ENCODE measurements at regions not wholly inside any gene's neighbourhood (a gene's known extent, or its start where the extent isn't known, plus 50 kb on each side); places are given as distances from the start of the nearest gene placed in this dataset.
"Not testable (repeated sequence)": the region's sequence is repeated elsewhere in the genome, so short reads cannot be mapped to it uniquely, and the experiment has no call there.

GRCh38 chr5:100641833-100642232 lies 106.7 kb downstream of the FAM174A start:
- no peak for DNase-seq (ENCODE audit: low read depth)

GRCh38 chr5:100643473-100643872 lies 108.3 kb downstream of the FAM174A start:
- no peak for DNase-seq (ENCODE audit: low read depth)

GRCh38 chr5:100644185-100644584 lies 109.0 kb downstream of the FAM174A start:
- no peak for DNase-seq (ENCODE audit: low read depth)

GRCh38 chr5:100644776-100645175 lies 109.6 kb downstream of the FAM174A start:
- DNase-seq (ENCODE audit: low read depth) = no peak

- no peak for DNase-seq (ENCODE audit: low read depth)
These were observed 110.8 kb downstream of the FAM174A start for GRCh38 chr5:100646011-100646410.

- no peak for DNase-seq (ENCODE audit: low read depth)
These were observed 111.5 kb downstream of the FAM174A start for GRCh38 chr5:100646691-100647090.

GRCh38 chr5:100647461-100648230 lies 112.5 kb downstream of the FAM174A start:
- peak; percentile 10 for DNase-seq (ENCODE audit: low read depth)

GRCh38 chr5:100654895-100655294 lies 119.7 kb downstream of the FAM174A start:
- no peak for DNase-seq (ENCODE audit: low read depth)

- not testable (repeated sequence) for DNase-seq (ENCODE audit: low read depth)
These were observed 121.6 kb downstream of the FAM174A start for GRCh38 chr5:100656771-100657170.

GRCh38 chr5:100659080-100659795 lies 124.1 kb downstream of the FAM174A start:
- DNase-seq (ENCODE audit: low read depth) = no peak

GRCh38 chr5:100664140-100664539 lies 129.0 kb downstream of the FAM174A start:
- no peak for DNase-seq (ENCODE audit: low read depth)

GRCh38 chr5:100667161-100667630 lies 132.0 kb downstream of the FAM174A start:
- DNase-seq (ENCODE audit: low read depth) = peak; percentile 20

- DNase-seq (ENCODE audit: low read depth) = no peak
These were observed 133.3 kb downstream of the FAM174A start for GRCh38 chr5:100668511-100668910.

- DNase-seq (ENCODE audit: low read depth) = no peak
These were observed 141.8 kb downstream of the FAM174A start for GRCh38 chr5:100676817-100677631.

GRCh38 chr5:100682625-100683024 lies 147.5 kb downstream of the FAM174A start:
- DNase-seq (ENCODE audit: low read depth) = no peak

GRCh38 chr5:100683881-100684280 lies 148.7 kb downstream of the FAM174A start:
- no peak for DNase-seq (ENCODE audit: low read depth)

GRCh38 chr5:100685122-100685521 lies 149.9 kb downstream of the FAM174A start:
- DNase-seq (ENCODE audit: low read depth) = not testable (repeated sequence)

- DNase-seq (ENCODE audit: low read depth) = not testable (repeated sequence)
These were observed 153.7 kb downstream of the FAM174A start for GRCh38 chr5:100688834-100689233.

- no peak for DNase-seq (ENCODE audit: low read depth)
These were observed 154.9 kb downstream of the FAM174A start for GRCh38 chr5:100690036-100690560.

- no peak for DNase-seq (ENCODE audit: low read depth)
These were observed 155.9 kb downstream of the FAM174A start for GRCh38 chr5:100691085-100691484.

GRCh38 chr5:100691548-100691947 lies 156.4 kb downstream of the FAM174A start:
- DNase-seq (ENCODE audit: low read depth) = no peak

GRCh38 chr5:100693481-100693880 lies 158.3 kb downstream of the FAM174A start:
- no peak for DNase-seq (ENCODE audit: low read depth)

Measured in RPMI7951 (cell line).